Heart left ventricle (tissue), 16 donors: ENCODE measurements at regions not wholly inside any gene's neighbourhood (a gene's known extent, or its start where the extent isn't known, plus 50 kb on each side); places are given as distances from the start of the nearest gene placed in this dataset.

ENCODE experiments used
- ATAC-seq, 4 donors: fragments of 200-7000 bp; cut with Tn5 transposase; one replicate each; pipeline ENCODE4 v1.9.1; 2020 to 2022; ENCODE audit warnings: moderate library complexity in 4 of 4, mild to moderate bottlenecking in 3 of 4, moderate number of reproducible peaks in 1 of 4
- DNase-seq, 5 donors: peaks; one replicate each; pipeline ENCODE4 v3.0.0-alpha.2; 2020
- H3K27ac ChIP-seq, 12 donors: fragments of 200-600 bp; sonication (generic) in 4 of 12; one replicate each; pipeline versions ENCODE4 v1.5.0 to v1.8.0; 2016 to 2022; ENCODE audit warnings: mild to moderate bottlenecking in 2 of 12
- H3K27me3 ChIP-seq, 9 donors: fragments of 200-600 bp; sonication (generic) in 2 of 9; one replicate each; pipeline versions ENCODE4 v1.5.1 to v1.8.0; 2016 to 2022; ENCODE audit warnings: mild to moderate bottlenecking in 3 of 9
- H3K36me3 ChIP-seq, 9 donors: fragments of 200-600 bp; sonication (generic) in 2 of 9; one replicate each; pipeline versions ENCODE4 v1.5.0 to v1.8.0; 2018 to 2022; ENCODE audit warnings: mild to moderate bottlenecking in 2 of 9
- H3K4me1 ChIP-seq, 12 donors: fragments of 200-600 bp; sonication (generic) in 4 of 12; one replicate each; pipeline versions ENCODE4 v1.5.0 to v1.8.0; 2016 to 2022; ENCODE audit warnings: mild to moderate bottlenecking in 3 of 12
- H3K4me3 ChIP-seq, 12 donors: fragments of 200-600 bp; sonication (generic) in 4 of 12; one replicate each; pipeline versions ENCODE4 v1.5.0 to v1.8.0; 2017 to 2022; ENCODE audit warnings: mild to moderate bottlenecking in 9 of 12, moderate library complexity in 4 of 12
- H3K9me3 ChIP-seq, 12 donors: fragments of 200-600 bp; sonication (generic) in 4 of 12; one replicate each; pipeline versions ENCODE4 v1.5.0 to v1.8.0; 2016 to 2022; ENCODE audit warnings: mild to moderate bottlenecking in 1 of 12
- CTCF ChIP-seq, 12 donors: fragments of 200-600 bp; sonication (generic) in 4 of 12; IDR thresholded peaks; one replicate each; pipeline versions ENCODE4 v1.5.0 to v1.8.0; 2018 to 2022; ENCODE audit warnings: antibody characterized with exemption in 12 of 12, mild to moderate bottlenecking in 5 of 12
- POLR2A ChIP-seq, 2 donors: fragments of 450-650 bp; IDR thresholded peaks; one replicate each; pipeline ENCODE4 v1.6.1; 2017; ENCODE audit warnings: antibody characterized with exemption in 2 of 2, mild to moderate bottlenecking in 2 of 2, moderate library complexity in 2 of 2
- WGBS, 4 donors: extraction: QIAGEN DNeasy Blood & Tissue Kit in 2 of 4; methylation state at CpG; one replicate each; pipeline versions ENCODE4 v1.1.5 to v1.1.7; 2013 to 2018; 5-methylcytosine and 5-hydroxymethylcytosine counted together
- intact Hi-C, 10 donors: fragments of 100-400 bp; cut with DNase I; formaldehyde crosslinking; loops; one replicate each; pipeline versions ENCODE4 v1.11.1 to v1.14.2; 2022
- donor health status: ischemic (EF 13 %, LVEDD 7.1; RV severe dilation, severe dysfunction).
- donor health status: healthy with polysubstance abuse.
- donor health status: DM: no; HTN: yes; CAD: no.
- donor health status: DM: no; HTN: no; CAD: no.
- donor health status: ischemic (EF 25% LVEDD 6.9; RV normal size, moderate dysfunction).
- donor health status: ischemic (EF 25% LVEDD 5.7; RV mildly dilated, moderate dysfunction).
- donor health status: healthy.
- donor health status: DM: yes; HTN: yes; CAD: no.
- donor health status: ischemic (EF 35%, LVEDD 5.7; RV mildly dilated, moderate dysfunction).
- donor health status: nonischemic (EF 11% LVEDD 7.7; RV severe dilation, severe dysfunction).
- donor health status: DM: yes; HTN: yes; CAD: no.
- donor health status: PGD.
- donor health status: ischemic (EF 29% LVEDD 5.4; RV normal size, mild dysfunction).
- donor health status: nonischemic (EF 23%, LVEDD 6.1; RV moderate dilation, normal function).

GRCh38 chr16:9683677-9684076 lies 498.6 kb downstream of the GRIN2A start:
- Histone ChIP-seq H3K27me3 (peaks cover 0 to 6% (median 0%) of the 10 kb centered on the region in 9 donors), H3K4me3 (no peak overlapping the region), H3K36me3 (no peaks in the 10 kb centered on the region), H3K4me1 (no peaks in the 10 kb centered on the region), H3K27ac (no peak overlapping the region), H3K9me3 (peaks cover 0 to 15% (median 9%) of the 10 kb centered on the region in 12 donors)
- intact Hi-C loops: no loop called here
- no peak for ATAC-seq
- TF ChIP-seq POLR2A (IDR thresholded peaks at IDR 0.05): no peak
- no peak for TF ChIP-seq CTCF (IDR thresholded peaks at IDR 0.05)
- no peak for DNase-seq

- Histone ChIP-seq H3K27ac (no peak overlapping the region), H3K36me3 (no peaks in the 10 kb centered on the region), H3K9me3 (peaks cover 0 to 15% (median 9%) of the 10 kb centered on the region in 12 donors), H3K27me3 (peaks cover 0 to 5% (median 0%) of the 10 kb centered on the region in 9 donors), H3K4me1 (no peaks in the 10 kb centered on the region), H3K4me3 (no peak overlapping the region)
- DNase-seq (no peak), ATAC-seq (no peak)
- WGBS, 4 donors: 74 to 80% (median 79%) methylated on average over 4 of the region's 4 CpGs
- no peak for TF ChIP-seq CTCF (IDR thresholded peaks at IDR 0.05)
- no peak for TF ChIP-seq POLR2A (IDR thresholded peaks at IDR 0.05)
- intact Hi-C loops: no loop called here
These were observed 494.4 kb downstream of the GRIN2A start for GRCh38 chr16:9687737-9688319.

GRCh38 chr16:9689597-9689996 lies 492.6 kb downstream of the GRIN2A start:
- intact Hi-C loops: no loop called here
- H3K4me3 ChIP-seq: no peak overlapping the region
- ATAC-seq: no peak
- H3K9me3 ChIP-seq: no peaks in the 10 kb centered on the region
- H3K4me1 ChIP-seq: no peaks in the 10 kb centered on the region
- H3K36me3 ChIP-seq: no peaks in the 10 kb centered on the region
- H3K27ac ChIP-seq: no peak overlapping the region
- peaks cover 0 to 5% (median 0%) of the 10 kb centered on the region in 9 donors for H3K27me3 ChIP-seq
- TF ChIP-seq POLR2A (IDR thresholded peaks at IDR 0.05) (no peak), CTCF (IDR thresholded peaks at IDR 0.05) (no peak)
- no peak for DNase-seq

GRCh38 chr16:9695152-9695551 lies 487.1 kb downstream of the GRIN2A start:
- Histone ChIP-seq H3K9me3 (no peaks in the 10 kb centered on the region), H3K4me1 (no peaks in the 10 kb centered on the region), H3K4me3 (no peak overlapping the region), H3K36me3 (no peaks in the 10 kb centered on the region), H3K27ac (no peak overlapping the region), H3K27me3 (peaks cover 0 to 15% (median 0%) of the 10 kb centered on the region in 9 donors)
- ATAC-seq: no peak
- 65 to 80% (median 72%) methylated on average over 3 of the region's 3 CpGs for WGBS, 4 donors
- no peak for DNase-seq
- TF ChIP-seq CTCF (IDR thresholded peaks at IDR 0.05) (no peak), POLR2A (IDR thresholded peaks at IDR 0.05) (no peak)
- intact Hi-C loops: loop anchor here in 1 of 10 donors (10.0 kb wide), 1 partner anchor 60 kb away; no protein-coding TSS in a partner anchor
